GM12875 (cell line): ENCODE measurements at regions not wholly inside any gene's neighbourhood (a gene's known extent, or its start where the extent isn't known, plus 50 kb on each side); places are given as distances from the start of the nearest gene placed in this dataset.

Experiments
- H3K4me3 ChIP-seq: one replicate; pipeline ENCODE4 v1.5.1; 2011; ENCODE audit warnings: low read depth, low read length, control low read depth
- CTCF ChIP-seq: IDR thresholded peaks from 2 replicates; pipeline ENCODE4 v1.5.1; 2011; ENCODE audit warnings: low read depth, mild to moderate bottlenecking, control low read depth, inconsistent platforms, low read length, moderate library complexity, borderline replicate concordance; ENCODE audit not compliant: insufficient read depth

- no peak for TF ChIP-seq CTCF
- no peak overlapping the region for H3K4me3 ChIP-seq
These were observed 384.5 kb downstream of the IRX1 start for GRCh38 chr5:3980156-3980555.

GRCh38 chr5:3987867-3988266 is 392.2 kb downstream of the IRX1 start:
- no peak overlapping the region for H3K4me3 ChIP-seq
- no peak for TF ChIP-seq CTCF

GRCh38 chr5:3993856-3994473 is 398.3 kb downstream of the IRX1 start:
- no peak overlapping the region for H3K4me3 ChIP-seq
- no peak for TF ChIP-seq CTCF

GRCh38 chr5:3994628-3995027 is 399.0 kb downstream of the IRX1 start:
- TF ChIP-seq CTCF = no peak
- H3K4me3 ChIP-seq = no peak overlapping the region

- H3K4me3 ChIP-seq = no peak overlapping the region
- TF ChIP-seq CTCF = no peak
These were observed 400.5 kb downstream of the IRX1 start for GRCh38 chr5:3995954-3996619.

GRCh38 chr5:3996707-3997336 is 401.2 kb downstream of the IRX1 start:
- no peak for TF ChIP-seq CTCF
- H3K4me3 ChIP-seq = no peak overlapping the region

- no peak for TF ChIP-seq CTCF
- no peak overlapping the region for H3K4me3 ChIP-seq
These were observed 402.0 kb downstream of the IRX1 start for GRCh38 chr5:3997670-3998069.
